Activated CD4-positive, alpha-beta T cell treated with anti-CD3 and anti-CD28 coated beads, Interleukin-2, amount 10 ng/mL, durations not matched to agents 7 days and 5 days (primary cell): ENCODE measurements at regions not wholly inside any gene's neighbourhood (a gene's known extent, or its start where the extent isn't known, plus 50 kb on each side); places are given as distances from the start of the nearest gene placed in this dataset.

Source experiments
- CTCF ChIA-PET: fragments of 350-600 bp; sonication (Branson Sonifier 250); formaldehyde crosslinking; loops from one replicate; lab custom pipeline; 2021; ENCODE audit warnings: antibody characterized with exemption; lab: Charles Lee
- POLR2A ChIA-PET: fragments of 350-600 bp; sonication (Branson Sonifier 250); formaldehyde crosslinking; loops from one replicate; lab custom pipeline; 2021; ENCODE audit warnings: antibody characterized with exemption; lab: Charles Lee
- DNase-seq: peaks from one replicate; pipeline ENCODE4 v3.0.0-alpha.2; 2020
- H3K27ac Mint-ChIP-seq: one replicate; pipeline ENCODE4 v1.8.0; 2021; ENCODE audit warnings: mild to moderate bottlenecking, moderate library complexity, mixed read lengths
- H3K27me3 Mint-ChIP-seq: one replicate; pipeline ENCODE4 v1.8.0; 2021; ENCODE audit warnings: mixed read lengths
- H3K36me3 Mint-ChIP-seq: one replicate; pipeline ENCODE4 v1.8.0; 2021; ENCODE audit warnings: low read depth, mixed read lengths
- H3K4me1 Mint-ChIP-seq: one replicate; pipeline ENCODE4 v1.8.0; 2021; ENCODE audit warnings: mixed read lengths
- H3K4me3 Mint-ChIP-seq: one replicate; pipeline ENCODE4 v1.8.0; 2021; ENCODE audit warnings: mild to moderate bottlenecking, moderate library complexity, mixed read lengths
- H3K9me3 Mint-ChIP-seq: one replicate; pipeline ENCODE4 v1.8.0; 2021; ENCODE audit warnings: mixed read lengths

DNA sequence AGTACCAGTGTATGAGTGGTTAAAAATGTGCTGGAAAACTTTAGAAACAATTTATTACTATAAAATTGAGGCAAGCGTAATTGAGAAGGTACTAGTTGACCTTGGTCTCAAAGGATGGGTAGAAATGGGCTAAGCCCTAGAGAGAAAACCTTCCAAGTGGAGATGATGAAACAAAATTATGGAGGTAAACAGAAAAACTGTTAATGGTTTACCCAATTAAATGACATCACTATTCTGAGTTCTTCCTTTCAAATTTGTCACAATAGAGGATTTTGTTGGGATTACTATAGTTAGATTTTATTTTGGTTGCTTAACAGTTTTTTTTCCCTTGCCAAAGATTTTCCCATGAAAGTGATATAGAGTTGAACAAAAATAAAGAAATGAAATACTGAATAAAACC, 1302.5 kb upstream of the TENM3 start:
- no peaks in the 10 kb centered on the region for H3K36me3 Mint-ChIP-seq
- POLR2A ChIA-PET, result no interaction called here

DNA sequence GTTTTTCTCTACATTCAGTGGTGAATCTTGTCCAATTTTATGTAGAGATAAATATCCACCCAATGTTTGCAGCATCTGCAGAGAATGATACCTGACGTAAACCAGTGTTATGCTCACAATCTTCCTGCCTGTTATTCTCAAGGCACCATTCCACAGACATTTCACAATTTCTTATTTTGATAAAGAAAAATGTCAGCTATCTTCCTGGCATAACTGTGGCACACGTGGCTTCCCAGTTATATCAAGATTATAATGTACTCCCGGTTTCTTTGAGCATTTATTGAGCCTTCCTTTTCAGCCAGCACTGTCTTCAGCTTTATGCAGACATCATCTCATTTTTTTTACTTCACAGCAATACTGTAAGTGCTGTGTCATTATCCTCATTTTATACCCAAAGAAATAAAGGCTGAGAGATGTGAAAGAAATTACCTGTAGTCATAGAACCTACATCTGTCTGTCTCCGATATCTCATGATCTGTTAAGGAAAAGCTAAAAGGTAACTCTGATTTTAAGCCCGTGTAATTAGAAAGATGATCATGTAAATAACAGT, 1300.8 kb upstream of the TENM3 start:
- ChIA-PET CTCF (no interaction called here), POLR2A (no interaction called here)
- DNase-seq, result no peak
- Mint-ChIP-seq H3K4me3 (no peak overlapping the region), H3K36me3 (no peaks in the 10 kb centered on the region), H3K9me3 (no peaks in the 10 kb centered on the region), H3K27ac (no peak overlapping the region), H3K4me1 (no peaks in the 10 kb centered on the region), H3K27me3 (no peaks in the 10 kb centered on the region)

More for the DNA sequence above, 1302.5 kb upstream of the TENM3 start:
- H3K4me1 Mint-ChIP-seq, result no peaks in the 10 kb centered on the region
- H3K9me3 Mint-ChIP-seq, result no peaks in the 10 kb centered on the region
- H3K27me3 Mint-ChIP-seq, result no peaks in the 10 kb centered on the region
- no peak overlapping the region for H3K27ac Mint-ChIP-seq
- DNase-seq, result no peak
- H3K4me3 Mint-ChIP-seq, result no peak overlapping the region
- CTCF ChIA-PET, result no interaction called here

- no peak for DNase-seq
- POLR2A ChIA-PET, result no interaction called here
- H3K9me3 Mint-ChIP-seq, result no peaks in the 10 kb centered on the region
- no peak overlapping the region for H3K4me3 Mint-ChIP-seq
- no peaks in the 10 kb centered on the region for H3K36me3 Mint-ChIP-seq
- CTCF ChIA-PET, result no interaction called here
- no peaks in the 10 kb centered on the region for H3K4me1 Mint-ChIP-seq
- no peaks in the 10 kb centered on the region for H3K27me3 Mint-ChIP-seq
- H3K27ac Mint-ChIP-seq, result no peak overlapping the region
These were observed 1297.0 kb upstream of the TENM3 start for GRCh38 chr4:180946188-180946587.

- Mint-ChIP-seq H3K27ac (no peak overlapping the region), H3K4me3 (no peak overlapping the region), H3K36me3 (no peaks in the 10 kb centered on the region), H3K4me1 (no peaks in the 10 kb centered on the region), H3K9me3 (no peaks in the 10 kb centered on the region), H3K27me3 (no peaks in the 10 kb centered on the region)
- DNase-seq, result no peak
- ChIA-PET POLR2A (no interaction called here), CTCF (no interaction called here)
These were observed 1295.8 kb upstream of the TENM3 start for GRCh38 chr4:180947425-180947824.

DNA sequence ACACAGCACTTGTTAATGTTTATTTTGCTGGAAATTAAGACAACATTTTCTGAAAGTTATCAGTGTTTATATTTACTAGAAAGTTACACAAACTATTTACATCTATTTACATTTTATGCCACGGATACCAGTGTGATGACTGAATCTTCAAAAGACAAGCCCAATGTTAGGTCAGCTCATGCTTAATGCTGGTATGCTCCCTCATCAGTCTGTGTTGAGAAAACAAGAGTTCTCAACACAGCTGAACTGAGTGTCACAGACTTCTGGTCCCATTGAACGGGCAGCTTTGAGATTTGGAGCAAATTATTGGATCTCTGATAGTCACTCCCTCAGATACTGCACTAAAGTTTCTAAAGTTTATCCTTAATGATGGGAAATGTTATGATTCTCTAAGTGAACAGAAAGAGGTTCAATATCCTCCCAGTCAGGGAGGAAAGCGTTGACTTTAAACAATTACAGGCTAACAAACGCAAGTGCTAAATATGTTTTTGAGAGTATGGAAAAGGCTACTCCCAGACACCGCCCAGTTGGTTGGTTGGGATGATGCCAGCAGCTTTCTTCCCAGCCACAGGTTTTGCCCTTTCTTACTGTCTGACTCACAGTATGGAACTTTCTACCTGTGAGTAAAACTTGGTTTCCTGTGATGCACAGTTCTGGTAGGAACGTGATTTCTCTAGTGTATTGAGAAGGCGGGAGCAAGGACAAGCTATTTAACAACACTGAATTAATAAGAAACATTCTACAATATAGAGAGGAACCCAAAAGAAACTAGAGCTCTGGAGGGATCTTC, 1293.6 kb upstream of the TENM3 start:
- DNase-seq, result no peak
- ChIA-PET POLR2A (no interaction called here), CTCF (no interaction called here)
- H3K36me3 Mint-ChIP-seq, result no peaks in the 10 kb centered on the region
- H3K27ac Mint-ChIP-seq, result no peak overlapping the region
- no peak overlapping the region for H3K4me3 Mint-ChIP-seq
- H3K9me3 Mint-ChIP-seq, result no peaks in the 10 kb centered on the region
- H3K27me3 Mint-ChIP-seq, result no peaks in the 10 kb centered on the region
- H3K4me1 Mint-ChIP-seq, result no peaks in the 10 kb centered on the region

GRCh38 chr4:180950377-180950776, 1292.8 kb upstream of the TENM3 start:
- H3K4me3 Mint-ChIP-seq, result no peak overlapping the region
- no peak for DNase-seq
- POLR2A ChIA-PET, result no interaction called here
- no peaks in the 10 kb centered on the region for H3K36me3 Mint-ChIP-seq
- H3K4me1 Mint-ChIP-seq, result no peaks in the 10 kb centered on the region
- CTCF ChIA-PET, result no interaction called here
- H3K27ac Mint-ChIP-seq, result no peak overlapping the region
- H3K9me3 Mint-ChIP-seq, result no peaks in the 10 kb centered on the region
- H3K27me3 Mint-ChIP-seq, result no peaks in the 10 kb centered on the region

DNA sequence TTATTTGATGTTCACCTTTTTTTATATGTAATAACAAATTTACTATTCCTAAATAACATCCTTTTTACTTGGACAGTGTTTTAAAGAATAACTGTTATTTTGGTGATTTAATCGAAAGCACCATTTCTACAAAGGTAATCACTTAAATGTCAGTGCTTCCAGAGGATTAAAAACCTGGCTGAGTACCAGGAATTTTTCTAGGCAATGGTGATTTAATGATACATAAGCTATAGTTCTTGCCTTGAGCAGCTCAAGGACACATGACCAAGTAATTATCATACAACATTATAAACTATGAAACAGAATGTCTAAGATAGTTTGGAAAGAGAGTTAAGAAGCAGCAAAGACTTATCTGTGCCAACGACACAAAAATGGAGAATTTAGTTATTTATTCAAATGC, 1291.9 kb upstream of the TENM3 start:
- Mint-ChIP-seq H3K27ac (no peak overlapping the region), H3K9me3 (no peaks in the 10 kb centered on the region), H3K4me1 (no peaks in the 10 kb centered on the region), H3K27me3 (no peaks in the 10 kb centered on the region), H3K4me3 (no peak overlapping the region), H3K36me3 (no peaks in the 10 kb centered on the region)
- ChIA-PET POLR2A (no interaction called here), CTCF (no interaction called here)
- DNase-seq, result no peak

GRCh38 chr4:180953572-180953971, 1289.6 kb upstream of the TENM3 start:
- POLR2A ChIA-PET, result no interaction called here

DNA sequence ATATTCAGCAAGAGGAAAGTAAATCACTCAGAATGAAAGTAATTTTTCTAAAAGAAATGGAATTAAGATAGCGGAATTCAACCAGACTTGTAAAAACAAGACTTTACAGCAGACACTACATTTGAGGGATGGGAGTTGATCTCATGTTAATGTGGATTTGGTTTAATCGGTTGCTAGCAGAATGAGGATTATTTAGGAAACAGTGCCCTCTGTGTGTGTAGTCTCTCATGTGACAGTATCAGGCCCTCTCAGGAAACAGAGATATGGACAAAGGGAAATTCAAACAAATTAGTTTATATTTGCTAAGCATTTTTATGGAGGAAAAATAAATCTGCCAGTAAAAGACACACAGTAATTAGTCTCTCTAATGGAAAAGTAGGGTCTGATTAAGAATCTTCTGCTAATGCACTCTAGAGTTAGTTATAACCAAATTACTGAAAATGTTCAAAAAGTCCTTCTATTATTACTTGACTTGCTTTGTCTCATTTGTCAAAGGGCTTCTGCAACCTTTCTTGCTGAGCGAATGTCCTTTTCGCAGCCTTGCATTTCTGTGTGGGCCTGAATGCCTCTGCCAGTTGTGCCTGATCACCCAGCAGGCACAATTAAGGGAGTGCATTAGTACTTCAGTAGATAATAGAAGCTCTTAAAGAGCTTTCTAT, 1282.3 kb upstream of the TENM3 start:
- ChIA-PET CTCF (no interaction called here), POLR2A (no interaction called here)
- H3K27me3 Mint-ChIP-seq, result no peaks in the 10 kb centered on the region
- no peak overlapping the region for H3K4me3 Mint-ChIP-seq
- no peaks in the 10 kb centered on the region for H3K9me3 Mint-ChIP-seq
- H3K27ac Mint-ChIP-seq, result no peak overlapping the region
- H3K36me3 Mint-ChIP-seq, result no peaks in the 10 kb centered on the region
- DNase-seq, result no peak
- H3K4me1 Mint-ChIP-seq, result no peaks in the 10 kb centered on the region

More at GRCh38 chr4:180953572-180953971, 1289.6 kb upstream of the TENM3 start:
- no peak for DNase-seq
- Mint-ChIP-seq H3K36me3 (no peaks in the 10 kb centered on the region), H3K4me3 (no peak overlapping the region), H3K4me1 (no peaks in the 10 kb centered on the region), H3K27ac (no peak overlapping the region), H3K27me3 (no peaks in the 10 kb centered on the region), H3K9me3 (no peaks in the 10 kb centered on the region)
- CTCF ChIA-PET, result no interaction called here

GRCh38 chr4:180962268-180962667, 1280.9 kb upstream of the TENM3 start:
- CTCF ChIA-PET, result no interaction called here

GRCh38 chr4:180966312-180966711, 1276.9 kb upstream of the TENM3 start:
- H3K4me1 Mint-ChIP-seq, result no peaks in the 10 kb centered on the region
- CTCF ChIA-PET, result interaction anchor here (0.6 kb wide), 1 partner anchor 389 kb away, joined by 5 read pairs; no protein-coding TSS in a partner anchor
- no peak overlapping the region for H3K27ac Mint-ChIP-seq
- POLR2A ChIA-PET, result no interaction called here
- H3K4me3 Mint-ChIP-seq, result no peak overlapping the region
- DNase-seq, result no peak
- no peaks in the 10 kb centered on the region for H3K36me3 Mint-ChIP-seq
- H3K9me3 Mint-ChIP-seq, result no peaks in the 10 kb centered on the region
- H3K27me3 Mint-ChIP-seq, result no peaks in the 10 kb centered on the region

More at GRCh38 chr4:180962268-180962667, 1280.9 kb upstream of the TENM3 start:
- Mint-ChIP-seq H3K27me3 (no peaks in the 10 kb centered on the region), H3K27ac (no peak overlapping the region), H3K4me3 (no peak overlapping the region), H3K36me3 (no peaks in the 10 kb centered on the region), H3K9me3 (no peaks in the 10 kb centered on the region), H3K4me1 (no peaks in the 10 kb centered on the region)
- no peak for DNase-seq
- POLR2A ChIA-PET, result no interaction called here

DNA sequence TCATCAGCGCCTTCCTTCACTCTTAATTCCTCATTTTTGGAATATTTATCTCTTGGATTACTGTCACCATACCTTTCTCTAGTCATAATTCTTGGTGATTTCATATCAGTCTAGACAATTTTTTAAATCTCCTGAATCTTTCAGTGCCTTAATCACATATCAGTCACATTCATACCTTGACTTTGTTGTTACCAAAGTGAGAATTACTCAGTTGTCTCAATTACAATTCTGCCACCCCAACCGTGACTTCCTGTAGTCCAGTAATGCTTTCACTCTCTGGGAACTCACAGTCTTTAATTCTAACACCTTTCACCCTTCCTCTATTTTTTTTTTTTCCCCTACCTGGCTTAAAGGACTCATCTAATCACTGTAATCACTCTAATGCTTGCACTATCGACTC, 1275.3 kb upstream of the TENM3 start:
- no peaks in the 10 kb centered on the region for H3K4me1 Mint-ChIP-seq
- CTCF ChIA-PET, result no interaction called here
- H3K27me3 Mint-ChIP-seq, result no peaks in the 10 kb centered on the region
- DNase-seq, result no peak
- POLR2A ChIA-PET, result no interaction called here
- H3K27ac Mint-ChIP-seq, result no peak overlapping the region
- H3K36me3 Mint-ChIP-seq, result no peaks in the 10 kb centered on the region
- no peak overlapping the region for H3K4me3 Mint-ChIP-seq
- no peaks in the 10 kb centered on the region for H3K9me3 Mint-ChIP-seq

GRCh38 chr4:180973894-180974293, 1269.3 kb upstream of the TENM3 start:
- Mint-ChIP-seq H3K27ac (no peak overlapping the region), H3K4me3 (no peak overlapping the region), H3K27me3 (no peaks in the 10 kb centered on the region), H3K36me3 (no peaks in the 10 kb centered on the region), H3K9me3 (no peaks in the 10 kb centered on the region), H3K4me1 (no peaks in the 10 kb centered on the region)
- ChIA-PET POLR2A (no interaction called here), CTCF (no interaction called here)
- DNase-seq, result no peak
